ENCODE measurements at regions not wholly inside any gene's neighbourhood (a gene's known extent, or its start where the extent isn't known, plus 50 kb on each side); places are given as distances from the start of the nearest gene placed in this dataset.

DNA sequence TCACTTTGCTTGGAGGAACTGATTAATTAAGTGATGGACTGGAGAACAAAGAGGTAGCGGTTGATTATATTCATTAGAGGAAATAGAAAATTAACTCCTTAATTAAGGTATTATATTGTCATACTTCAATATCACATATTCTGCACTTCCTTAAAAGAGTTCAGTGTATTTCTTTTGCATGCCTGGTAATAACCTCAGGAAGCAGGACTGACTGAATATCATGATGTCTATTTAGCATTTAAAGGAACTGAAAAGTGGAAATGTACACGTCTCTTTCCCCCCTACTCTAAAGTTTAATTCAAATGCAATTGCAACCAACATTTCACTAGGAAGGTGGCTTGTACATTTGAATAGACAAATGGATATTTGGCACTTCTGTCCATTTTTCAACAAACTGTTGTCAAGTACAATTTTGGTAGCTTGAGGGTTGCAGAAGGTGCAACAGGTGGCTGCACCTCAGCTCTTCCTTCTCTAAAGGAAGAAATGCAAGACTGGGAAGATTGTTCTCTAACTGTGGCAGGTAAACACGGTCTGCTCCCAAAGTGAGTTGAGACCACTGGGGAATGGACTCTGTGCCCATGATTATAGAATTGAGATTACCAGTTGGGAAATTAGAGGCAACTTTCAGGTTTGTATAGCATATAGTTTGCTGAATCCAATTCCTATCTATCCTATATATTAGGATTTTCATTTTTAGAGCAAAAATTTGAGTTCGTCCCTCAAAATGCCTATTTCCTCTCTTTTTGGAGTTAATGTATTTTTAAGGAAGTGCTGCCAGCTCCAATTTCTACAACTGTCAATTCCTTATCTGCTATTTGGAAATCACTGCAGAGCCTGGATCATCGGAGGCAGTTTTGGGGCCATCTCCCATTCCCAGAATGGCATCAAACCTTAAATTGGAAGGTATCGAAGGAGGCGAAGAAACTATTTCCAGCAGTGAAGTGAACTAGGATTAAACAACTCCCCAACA is 98.9 kb upstream of the TAF11L2 start:
- H3K27ac Mint-ChIP-seq: no peak overlapping the region
- no peak overlapping the region for H3K4me3 Mint-ChIP-seq (ENCODE audit: low read depth)
- no peaks in the 10 kb centered on the region for H3K36me3 Mint-ChIP-seq (ENCODE audit: insufficient read depth)

DNA sequence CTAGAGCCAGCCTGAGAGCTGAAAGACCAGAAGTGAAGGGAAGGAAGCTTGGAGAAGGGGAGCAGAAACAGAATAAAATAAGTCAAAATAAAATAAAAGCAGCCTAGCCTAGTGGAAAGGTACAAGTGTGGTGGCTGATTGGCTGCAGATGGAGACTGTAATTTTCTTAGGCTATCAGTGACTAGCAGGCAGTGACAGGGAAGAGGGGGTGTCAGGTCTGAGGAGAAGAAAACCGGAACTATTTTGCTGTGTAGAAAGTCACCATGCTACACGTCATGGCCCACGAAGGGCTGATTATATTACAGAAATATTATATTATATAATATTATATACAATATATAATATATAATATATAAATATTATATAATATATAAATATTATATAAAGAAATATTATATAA is 98.1 kb upstream of the TAF11L2 start:
- no peaks in the 10 kb centered on the region for H3K36me3 Mint-ChIP-seq (ENCODE audit: insufficient read depth)
- H3K27me3 Mint-ChIP-seq: peaks cover 21% of the 10 kb centered on the region
- no peak for DNase-seq (ENCODE audit: low spot score, unreplicated experiment)
- peaks cover 5% of the 10 kb centered on the region for H3K9me3 Mint-ChIP-seq (ENCODE audit: low read depth)
- TF ChIP-seq, protein P1, sequence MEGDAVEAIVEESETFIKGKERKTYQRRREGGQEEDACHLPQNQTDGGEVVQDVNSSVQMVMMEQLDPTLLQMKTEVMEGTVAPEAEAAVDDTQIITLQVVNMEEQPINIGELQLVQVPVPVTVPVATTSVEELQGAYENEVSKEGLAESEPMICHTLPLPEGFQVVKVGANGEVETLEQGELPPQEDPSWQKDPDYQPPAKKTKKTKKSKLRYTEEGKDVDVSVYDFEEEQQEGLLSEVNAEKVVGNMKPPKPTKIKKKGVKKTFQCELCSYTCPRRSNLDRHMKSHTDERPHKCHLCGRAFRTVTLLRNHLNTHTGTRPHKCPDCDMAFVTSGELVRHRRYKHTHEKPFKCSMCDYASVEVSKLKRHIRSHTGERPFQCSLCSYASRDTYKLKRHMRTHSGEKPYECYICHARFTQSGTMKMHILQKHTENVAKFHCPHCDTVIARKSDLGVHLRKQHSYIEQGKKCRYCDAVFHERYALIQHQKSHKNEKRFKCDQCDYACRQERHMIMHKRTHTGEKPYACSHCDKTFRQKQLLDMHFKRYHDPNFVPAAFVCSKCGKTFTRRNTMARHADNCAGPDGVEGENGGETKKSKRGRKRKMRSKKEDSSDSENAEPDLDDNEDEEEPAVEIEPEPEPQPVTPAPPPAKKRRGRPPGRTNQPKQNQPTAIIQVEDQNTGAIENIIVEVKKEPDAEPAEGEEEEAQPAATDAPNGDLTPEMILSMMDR (IDR thresholded peaks at IDR 0.05; ENCODE audit: unreplicated experiment): no peak
- peaks cover 27% of the 10 kb centered on the region for H3K4me1 Mint-ChIP-seq (ENCODE audit: low read depth)
- no peak overlapping the region for H3K4me3 Mint-ChIP-seq (ENCODE audit: low read depth)
- no peak overlapping the region for H3K27ac Mint-ChIP-seq

More for the DNA sequence above, 98.9 kb upstream of the TAF11L2 start:
- peaks cover 20% of the 10 kb centered on the region for H3K27me3 Mint-ChIP-seq
- H3K4me1 Mint-ChIP-seq (ENCODE audit: low read depth): peaks cover 27% of the 10 kb centered on the region
- DNase-seq (ENCODE audit: low spot score, unreplicated experiment): no peak
- TF ChIP-seq, protein P1 (IDR thresholded peaks at IDR 0.05; ENCODE audit: unreplicated experiment): no peak
- H3K9me3 Mint-ChIP-seq (ENCODE audit: low read depth): peaks cover 5% of the 10 kb centered on the region

DNA sequence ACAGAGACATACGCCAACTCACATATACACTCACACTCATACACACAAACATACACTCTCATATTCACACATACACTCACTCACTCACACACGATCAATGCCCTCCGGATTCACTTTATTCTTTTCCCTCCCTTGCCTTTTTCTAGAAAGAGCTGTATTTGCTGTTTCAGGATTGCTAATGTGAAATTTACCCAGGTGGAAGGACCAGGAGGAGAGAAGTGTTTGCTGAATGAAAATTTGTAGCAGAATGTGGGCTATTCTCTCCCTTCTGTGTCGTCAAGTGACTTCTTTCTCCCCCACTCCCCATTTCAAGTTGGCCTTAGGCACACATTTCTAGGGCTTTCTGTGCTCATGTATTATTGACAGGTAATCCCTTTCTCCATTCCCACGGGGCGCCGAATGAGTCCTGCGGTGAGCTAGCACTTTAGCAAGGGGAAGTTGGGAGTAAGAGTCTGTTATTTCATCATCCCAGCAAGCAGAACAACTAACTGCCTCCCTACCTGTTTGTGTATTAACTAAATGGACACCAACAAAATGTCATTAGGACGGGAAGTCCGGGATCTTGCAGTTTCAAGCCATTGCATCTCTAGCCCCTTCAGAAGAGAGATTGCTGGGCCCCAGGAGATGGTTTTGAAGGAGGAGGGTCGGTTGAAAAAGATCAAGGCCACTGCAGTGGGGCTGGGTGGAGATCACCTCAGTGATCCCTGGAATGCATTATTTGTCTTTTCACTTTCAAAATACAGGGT is 97.1 kb upstream of the TAF11L2 start:
- peaks cover 27% of the 10 kb centered on the region for H3K4me1 Mint-ChIP-seq (ENCODE audit: low read depth)
- H3K27ac Mint-ChIP-seq: peak overlapping the region; percentile 34
- DNase-seq (ENCODE audit: low spot score, unreplicated experiment): no peak
- no peak overlapping the region for H3K4me3 Mint-ChIP-seq (ENCODE audit: low read depth)
- H3K36me3 Mint-ChIP-seq (ENCODE audit: insufficient read depth): no peaks in the 10 kb centered on the region
- TF ChIP-seq, protein P1 (IDR thresholded peaks at IDR 0.05; ENCODE audit: unreplicated experiment): no peak
- H3K27me3 Mint-ChIP-seq: peaks cover 21% of the 10 kb centered on the region
- peaks cover 5% of the 10 kb centered on the region for H3K9me3 Mint-ChIP-seq (ENCODE audit: low read depth)

DNA sequence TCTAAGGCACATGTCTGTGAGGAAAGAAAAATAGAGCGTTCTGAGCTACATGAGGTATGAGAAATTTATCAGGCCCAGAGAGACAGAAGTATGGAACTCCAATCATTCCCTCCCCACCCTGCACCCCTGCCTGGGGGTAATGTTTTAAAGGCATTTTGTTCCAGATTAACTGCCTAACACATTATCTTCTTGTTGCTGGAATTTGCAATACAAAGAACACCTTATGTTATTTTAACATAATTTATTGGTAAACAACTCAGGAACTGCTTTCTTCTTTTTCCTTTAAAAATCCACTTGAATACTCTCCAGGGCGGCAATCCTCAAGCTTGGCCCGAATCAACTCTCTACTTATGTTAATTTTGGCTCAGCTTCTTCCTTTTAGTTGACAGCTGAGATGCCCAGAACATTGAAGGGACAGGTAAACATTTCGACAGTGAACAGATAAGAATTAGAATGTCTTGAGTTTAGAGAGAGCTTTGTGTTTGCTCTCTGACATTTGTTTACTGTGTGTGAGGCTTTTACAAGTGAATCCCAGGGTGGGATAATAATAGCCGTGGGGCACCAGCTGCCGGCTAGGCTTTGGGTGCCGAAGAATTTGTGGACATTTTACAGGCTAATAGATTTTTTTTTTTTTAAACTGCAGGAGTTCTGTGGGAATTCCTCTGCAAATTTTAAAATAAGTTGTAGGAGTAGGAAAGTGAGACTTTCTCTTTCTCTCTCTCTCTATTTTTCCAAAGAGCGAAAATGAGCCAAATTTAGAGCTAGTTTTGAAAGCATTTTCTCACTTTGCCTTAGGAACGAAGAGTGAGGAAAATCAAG is 96.4 kb upstream of the TAF11L2 start:
- peaks cover 2% of the 10 kb centered on the region for H3K9me3 Mint-ChIP-seq (ENCODE audit: low read depth)
- H3K27ac Mint-ChIP-seq: no peak overlapping the region
- DNase-seq (ENCODE audit: low spot score, unreplicated experiment): no peak
- TF ChIP-seq, protein P1 (IDR thresholded peaks at IDR 0.05; ENCODE audit: unreplicated experiment): no peak
- H3K27me3 Mint-ChIP-seq: peaks cover 21% of the 10 kb centered on the region
- H3K4me1 Mint-ChIP-seq (ENCODE audit: low read depth): peaks cover 27% of the 10 kb centered on the region
- H3K4me3 Mint-ChIP-seq (ENCODE audit: low read depth): no peak overlapping the region
- no peaks in the 10 kb centered on the region for H3K36me3 Mint-ChIP-seq (ENCODE audit: insufficient read depth)
